B cell (primary cell): ENCODE measurements at regions not wholly inside any gene's neighbourhood (a gene's known extent, or its start where the extent isn't known, plus 50 kb on each side); places are given as distances from the start of the nearest gene placed in this dataset.

ENCODE experiments used
- ATAC-seq: fragments of 200-7000 bp; cut with Tn5 transposase; one replicate; pipeline ENCODE4 v1.10.0; 2021; ENCODE audit warnings: low read depth, mild to moderate bottlenecking, moderate number of reproducible peaks, moderate library complexity
- CTCF ChIA-PET: fragments of 350-600 bp; sonication (Branson Sonifier 250); formaldehyde crosslinking; loops from one replicate; lab custom pipeline; 2021; ENCODE audit warnings: antibody characterized with exemption, inconsistent platforms; lab: Charles Lee
- POLR2A ChIA-PET: fragments of 350-600 bp; sonication (Branson Sonifier 250); formaldehyde crosslinking; loops from one replicate; lab custom pipeline; 2021; ENCODE audit warnings: antibody characterized with exemption; lab: Charles Lee
- DNase-seq: peaks from one replicate; pipeline ENCODE4 v3.0.0; 2013
- H2AFZ ChIP-seq: 2 replicates; pipeline ENCODE4 v1.6.1; 2012; ENCODE audit warnings: mild to moderate bottlenecking, low read depth, low read length; ENCODE audit not compliant: insufficient read depth, poor library complexity, severe bottlenecking
- H3K27ac ChIP-seq, 2 donors: 1 replicate in 1 of 2; 2 replicates in 1 of 2; pipeline ENCODE4 v1.5.1; 2012 to 2013; ENCODE audit warnings: low read length in 2 of 2, mild to moderate bottlenecking in 2 of 2, moderate library complexity in 1 of 2
- H3K27me3 ChIP-seq, 4 experiments: fragments of 200-600 bp in 1 of 4; sonication (generic) in 1 of 4; replicated peaks in 1 of 4; 1 replicate in 2 of 4; 2 replicates in 2 of 4; pipeline versions ENCODE4 v1.6.1 to v1.7.0; 2013 to 2016; ENCODE audit warnings: low read length in 3 of 4, mild to moderate bottlenecking in 2 of 4, mixed read lengths in 1 of 4, moderate library complexity in 1 of 4; ENCODE audit not compliant: insufficient read depth in 4 of 4, control insufficient read depth in 3 of 4; ENCODE audit errors: control extremely low read depth in 1 of 4
- H3K36me3 ChIP-seq, 2 experiments: replicated peaks in 1 of 2; 1 replicate in 1 of 2; 2 replicates in 1 of 2; pipeline versions ENCODE4 v1.6.1 to v1.7.1; 2013; ENCODE audit warnings: low read length in 1 of 2; ENCODE audit not compliant: insufficient read depth in 2 of 2, control insufficient read depth in 1 of 2; ENCODE audit errors: control extremely low read depth in 1 of 2, extremely low read depth in 1 of 2
- H3K4me1 ChIP-seq, 2 donors: fragments of 200-600 bp in 1 of 2; sonication (generic) in 1 of 2; 1 replicate in 1 of 2; 2 replicates in 1 of 2; pipeline versions ENCODE4 v1.5.1 to v1.6.1; 2013 to 2017; ENCODE audit warnings: low read length in 2 of 2; ENCODE audit not compliant: control insufficient read depth in 2 of 2, insufficient read depth in 2 of 2
- H3K4me2 ChIP-seq: replicated peaks from 2 replicates; pipeline ENCODE3; 2012; ENCODE audit warnings: mild to moderate bottlenecking, low read depth, low read length; ENCODE audit not compliant: poor library complexity, severe bottlenecking
- H3K4me3 ChIP-seq, 5 experiments: fragments of 200-600 bp in 1 of 5; sonication (generic) in 1 of 5; 1 replicate in 3 of 5; 2 replicates in 2 of 5; pipeline versions ENCODE4 v1.5.1 to v1.7.0; 2011 to 2016; ENCODE audit warnings: low read length in 4 of 5, mild to moderate bottlenecking in 4 of 5, low read depth in 2 of 5, control low read depth in 1 of 5, moderate library complexity in 1 of 5; ENCODE audit not compliant: insufficient read depth in 1 of 5; ENCODE audit errors: control extremely low read depth in 1 of 5, extremely low read depth in 1 of 5
- H3K79me2 ChIP-seq: fragments of 200-600 bp; sonication (generic); one replicate; pipeline ENCODE4 v1.6.0; 2016; ENCODE audit warnings: low read length; ENCODE audit not compliant: control insufficient read depth, insufficient read depth
- H3K9ac ChIP-seq: fragments of 200-600 bp; sonication (generic); 2 replicates; pipeline ENCODE4 v1.6.1; 2017; ENCODE audit warnings: mild to moderate bottlenecking, low read length, moderate library complexity
- H3K9me3 ChIP-seq, 3 donors: one replicate each; pipeline versions ENCODE4 v1.6.1 to v1.7.1; 2013; ENCODE audit warnings: low read length in 2 of 3; ENCODE audit not compliant: control insufficient read depth in 2 of 3, insufficient read depth in 1 of 3; ENCODE audit errors: control extremely low read depth in 1 of 3
- H4K20me1 ChIP-seq: 2 replicates; pipeline ENCODE4 v1.6.0; 2012; ENCODE audit warnings: mild to moderate bottlenecking, low read length; ENCODE audit not compliant: insufficient read depth, control insufficient read depth, poor library complexity, severe bottlenecking
- H3K27ac Mint-ChIP-seq: one replicate; pipeline ENCODE4 v1.8.0; 2021; ENCODE audit warnings: mixed read lengths
- H3K27me3 Mint-ChIP-seq: one replicate; pipeline ENCODE4 v1.8.0; 2021; ENCODE audit warnings: mixed read lengths
- H3K4me1 Mint-ChIP-seq: one replicate; pipeline ENCODE4 v1.8.0; 2021; ENCODE audit warnings: mixed read lengths
- H3K4me3 Mint-ChIP-seq: one replicate; pipeline ENCODE4 v1.8.0; 2021; ENCODE audit warnings: mixed read lengths
- H3K9me3 Mint-ChIP-seq: one replicate; pipeline ENCODE4 v1.8.0; 2022; ENCODE audit warnings: mixed read lengths; ENCODE audit not compliant: insufficient read depth
- EZH2 ChIP-seq: IDR thresholded peaks from 2 replicates; pipeline ENCODE4 v1.6.1; 2012; ENCODE audit warnings: borderline replicate concordance, low read depth, mild to moderate bottlenecking, moderate library complexity, low read length; ENCODE audit not compliant: insufficient read depth, poor library complexity, severe bottlenecking
- WGBS: methylation state at CpG from one replicate; pipeline ENCODE4 v1.1.5; 2013; ENCODE audit warnings: missing lambda C conversion rate; ENCODE audit not compliant: insufficient coverage; 5-methylcytosine and 5-hydroxymethylcytosine counted together
- intact Hi-C: fragments of 100-400 bp; cut with micrococcal nuclease; formaldehyde crosslinking; loops from one replicate; pipeline ENCODE4 v1.10.0; 2022
- TF ChIP-seq, protein P1 (sequence below): fragments of 200-600 bp; IDR thresholded peaks from one replicate; pipeline ENCODE4 v1.8.0; 2022; ENCODE audit warnings: antibody characterized with exemption, mild to moderate bottlenecking

DNA sequence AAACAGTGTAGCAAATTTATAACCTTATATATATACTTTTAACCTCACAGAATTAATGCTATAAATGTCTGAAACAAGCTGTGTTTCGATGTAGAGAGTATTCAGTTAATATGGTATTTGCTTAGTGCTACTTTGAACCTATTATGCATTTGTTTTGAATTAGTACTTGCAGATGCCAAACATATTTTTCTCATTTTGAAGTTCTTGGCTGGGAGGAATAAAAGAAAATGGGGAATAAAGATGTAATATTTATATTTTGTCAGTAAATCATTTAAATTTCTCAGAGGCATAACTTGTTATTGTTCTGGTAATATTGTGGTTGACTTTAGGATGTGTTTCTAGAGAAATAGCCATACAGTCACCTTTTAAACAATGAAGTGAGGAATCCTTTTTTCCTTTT, 175.9 kb upstream of the IZUMO3 start:
- no peak overlapping the region for H2AFZ ChIP-seq
- Mint-ChIP-seq H3K4me3 (no peak overlapping the region), H3K4me1 (no peaks in the 10 kb centered on the region), H3K27ac (no peak overlapping the region), H3K27me3 (no peaks in the 10 kb centered on the region), H3K9me3 (peaks cover 2% of the 10 kb centered on the region)
- no peak overlapping the region for H3K4me2 ChIP-seq
- no peaks in the 10 kb centered on the region for H3K27me3 ChIP-seq
- no peak overlapping the region for H3K9ac ChIP-seq
- no CpG with 5 or more reads among the region's 1 CpG for WGBS
- ATAC-seq = no peak
- H3K9me3 ChIP-seq = no peaks in the 10 kb centered on the region
- H4K20me1 ChIP-seq = no peaks in the 10 kb centered on the region
- POLR2A ChIA-PET = no interaction called here
- H3K79me2 ChIP-seq = no peaks in the 10 kb centered on the region
- H3K4me1 ChIP-seq = no peaks in the 10 kb centered on the region
- no peak overlapping the region for H3K4me3 ChIP-seq
- H3K27ac ChIP-seq = no peak overlapping the region
- intact Hi-C loops = no loop called here
- DNase-seq = no peak
- CTCF ChIA-PET = no interaction called here
- H3K36me3 ChIP-seq = no peaks in the 10 kb centered on the region
- TF ChIP-seq, protein P1, sequence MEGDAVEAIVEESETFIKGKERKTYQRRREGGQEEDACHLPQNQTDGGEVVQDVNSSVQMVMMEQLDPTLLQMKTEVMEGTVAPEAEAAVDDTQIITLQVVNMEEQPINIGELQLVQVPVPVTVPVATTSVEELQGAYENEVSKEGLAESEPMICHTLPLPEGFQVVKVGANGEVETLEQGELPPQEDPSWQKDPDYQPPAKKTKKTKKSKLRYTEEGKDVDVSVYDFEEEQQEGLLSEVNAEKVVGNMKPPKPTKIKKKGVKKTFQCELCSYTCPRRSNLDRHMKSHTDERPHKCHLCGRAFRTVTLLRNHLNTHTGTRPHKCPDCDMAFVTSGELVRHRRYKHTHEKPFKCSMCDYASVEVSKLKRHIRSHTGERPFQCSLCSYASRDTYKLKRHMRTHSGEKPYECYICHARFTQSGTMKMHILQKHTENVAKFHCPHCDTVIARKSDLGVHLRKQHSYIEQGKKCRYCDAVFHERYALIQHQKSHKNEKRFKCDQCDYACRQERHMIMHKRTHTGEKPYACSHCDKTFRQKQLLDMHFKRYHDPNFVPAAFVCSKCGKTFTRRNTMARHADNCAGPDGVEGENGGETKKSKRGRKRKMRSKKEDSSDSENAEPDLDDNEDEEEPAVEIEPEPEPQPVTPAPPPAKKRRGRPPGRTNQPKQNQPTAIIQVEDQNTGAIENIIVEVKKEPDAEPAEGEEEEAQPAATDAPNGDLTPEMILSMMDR = no peak
- no peak for TF ChIP-seq EZH2

- H3K79me2 ChIP-seq = no peaks in the 10 kb centered on the region
- no peak overlapping the region for H3K4me2 ChIP-seq
- H4K20me1 ChIP-seq = no peaks in the 10 kb centered on the region
- H2AFZ ChIP-seq = no peak overlapping the region
- Mint-ChIP-seq H3K27ac (no peak overlapping the region), H3K4me1 (no peaks in the 10 kb centered on the region), H3K4me3 (no peak overlapping the region), H3K9me3 (peaks cover 3% of the 10 kb centered on the region), H3K27me3 (no peaks in the 10 kb centered on the region)
- H3K4me3 ChIP-seq = no peak overlapping the region
- no peaks in the 10 kb centered on the region for H3K9me3 ChIP-seq
- H3K4me1 ChIP-seq = no peaks in the 10 kb centered on the region
- ChIA-PET POLR2A (no interaction called here), CTCF (no interaction called here)
- ATAC-seq (no peak), DNase-seq (no peak)
- no peak overlapping the region for H3K9ac ChIP-seq
- intact Hi-C loops = no loop called here
- WGBS = no CpG with 5 or more reads among the region's 2 CpGs
- H3K27ac ChIP-seq = no peak overlapping the region
- TF ChIP-seq EZH2 = no peak
- TF ChIP-seq, protein P1 = no peak
- no peaks in the 10 kb centered on the region for H3K27me3 ChIP-seq
- no peaks in the 10 kb centered on the region for H3K36me3 ChIP-seq
These were observed 166.5 kb upstream of the IZUMO3 start for GRCh38 chr9:24712206-24712605.
